NCI-H2171 (cell line): ENCODE measurements at regions not wholly inside any gene's neighbourhood (a gene's known extent, or its start where the extent isn't known, plus 50 kb on each side); places are given as distances from the start of the nearest gene placed in this dataset.

ENCODE experiments used
- DNase-seq: peaks from one replicate; lab custom pipeline; 2025; lab: John Stamatoyannopoulos, UW

- no peak for DNase-seq
Observed at GRCh38 chr3:110227991-110228390, 843.6 kb upstream of the NECTIN3 start.

- DNase-seq = no peak
Observed at GRCh38 chr3:110234831-110235230, 836.8 kb upstream of the NECTIN3 start.

- DNase-seq = no peak
Observed at GRCh38 chr3:110236976-110237610, 834.5 kb upstream of the NECTIN3 start.

- DNase-seq = no peak
Observed at GRCh38 chr3:110243081-110243480, 828.5 kb upstream of the NECTIN3 start.

- DNase-seq = no peak
Observed at GRCh38 chr3:110246796-110247376, 824.7 kb upstream of the NECTIN3 start.

GRCh38 chr3:110248666-110249065 lies 823.0 kb upstream of the NECTIN3 start:
- DNase-seq = no peak

GRCh38 chr3:110253794-110254193 lies 817.8 kb upstream of the NECTIN3 start:
- no peak for DNase-seq

- no peak for DNase-seq
Observed at GRCh38 chr3:110254591-110254990, 817.0 kb upstream of the NECTIN3 start.

- DNase-seq = no peak
Observed at GRCh38 chr3:110261141-110261540, 810.5 kb upstream of the NECTIN3 start.

- no peak for DNase-seq
Observed at GRCh38 chr3:110262896-110263295, 808.7 kb upstream of the NECTIN3 start.

- no peak for DNase-seq
Observed at GRCh38 chr3:110265302-110265701, 806.3 kb upstream of the NECTIN3 start.

GRCh38 chr3:110267304-110267845 lies 804.2 kb upstream of the NECTIN3 start:
- DNase-seq = no peak

GRCh38 chr3:110272525-110272924 lies 799.1 kb upstream of the NECTIN3 start:
- no peak for DNase-seq

GRCh38 chr3:110291886-110292501 lies 779.6 kb upstream of the NECTIN3 start:
- DNase-seq = no peak

- no peak for DNase-seq
Observed at GRCh38 chr3:110293660-110294059, 778.0 kb upstream of the NECTIN3 start.

- DNase-seq = no peak
Observed at GRCh38 chr3:110296885-110297284, 774.7 kb upstream of the NECTIN3 start.

- DNase-seq = no peak
Observed at GRCh38 chr3:110301781-110302180, 769.8 kb upstream of the NECTIN3 start.

- no peak for DNase-seq
Observed at GRCh38 chr3:110307065-110307809, 764.4 kb upstream of the NECTIN3 start.

- no peak for DNase-seq
Observed at GRCh38 chr3:110311541-110311940, 760.1 kb upstream of the NECTIN3 start.

- DNase-seq = peak; percentile 68
Observed at GRCh38 chr3:110314512-110315114, 757.0 kb upstream of the NECTIN3 start.

GRCh38 chr3:110318108-110318507 lies 753.5 kb upstream of the NECTIN3 start:
- DNase-seq = no peak

- DNase-seq = no peak
Observed at GRCh38 chr3:110323349-110323748, 748.3 kb upstream of the NECTIN3 start.
